ENCODE measurements at regions not wholly inside any gene's neighbourhood (a gene's known extent, or its start where the extent isn't known, plus 50 kb on each side); places are given as distances from the start of the nearest gene placed in this dataset.
"Not testable (repeated sequence)": the region's sequence is repeated elsewhere in the genome, so short reads cannot be mapped to it uniquely, and the experiment has no call there.

DNA sequence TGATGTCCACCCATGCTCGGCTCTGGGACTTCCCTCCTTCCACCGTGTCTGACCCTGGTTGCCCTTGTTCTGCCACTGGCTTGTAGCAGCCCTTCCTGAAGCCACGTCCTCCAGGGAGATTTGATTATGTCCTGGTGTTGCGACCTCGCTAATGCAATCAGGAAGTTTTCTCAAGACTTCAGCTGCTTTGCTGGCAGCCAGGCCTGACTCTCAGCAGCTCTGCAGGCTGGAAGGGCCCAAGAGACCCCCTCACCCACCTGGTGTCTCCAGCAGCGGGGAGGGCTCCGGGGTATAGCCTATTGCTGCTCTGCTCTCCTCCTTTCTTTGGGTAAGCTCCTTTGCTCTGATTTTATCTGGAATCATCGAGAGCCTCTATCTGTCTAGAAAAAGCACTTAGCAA lies 2882.8 kb downstream of the RPIA start:
- DNase-seq: not testable (repeated sequence)

DNA sequence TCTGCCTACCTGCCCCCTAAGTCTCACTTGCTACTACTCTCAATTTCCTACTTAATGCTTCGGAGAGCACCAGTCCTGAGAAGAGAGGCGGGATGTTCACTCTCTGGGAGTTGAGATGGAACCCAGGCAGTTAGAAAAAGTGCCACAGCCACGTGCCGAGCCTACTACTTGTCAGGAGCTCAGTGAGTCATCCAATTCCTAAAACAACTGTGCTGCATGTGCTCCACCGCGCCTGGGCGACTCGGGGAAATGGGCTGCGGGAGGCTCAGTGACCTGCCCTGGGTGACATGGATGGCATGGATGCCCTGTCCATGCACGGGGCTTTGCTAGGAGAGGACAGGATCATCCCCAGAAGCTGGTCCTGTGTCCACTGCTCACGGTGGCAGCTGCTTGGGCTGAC lies 2884.2 kb downstream of the RPIA start:
- DNase-seq: not testable (repeated sequence)

DNA sequence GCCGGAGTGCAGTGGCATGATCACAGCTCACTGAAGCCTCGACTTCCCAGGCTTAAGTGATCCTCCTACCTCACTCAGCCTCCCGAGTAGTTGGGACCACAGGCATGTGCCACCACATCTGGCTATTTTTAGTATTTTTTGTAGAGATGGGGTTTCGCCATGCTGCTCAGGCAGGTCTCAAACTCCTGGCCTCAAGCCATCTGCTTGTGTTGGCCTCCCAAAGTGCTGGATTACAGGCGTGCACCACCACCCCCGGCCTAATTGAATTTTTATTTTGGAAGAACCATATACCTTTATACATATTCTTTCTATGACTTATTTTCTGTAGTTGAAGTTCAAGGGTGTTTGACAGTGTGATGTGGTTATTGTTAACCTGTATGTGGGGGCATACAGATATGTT lies 2885.9 kb downstream of the RPIA start:
- not testable (repeated sequence) for DNase-seq

DNA sequence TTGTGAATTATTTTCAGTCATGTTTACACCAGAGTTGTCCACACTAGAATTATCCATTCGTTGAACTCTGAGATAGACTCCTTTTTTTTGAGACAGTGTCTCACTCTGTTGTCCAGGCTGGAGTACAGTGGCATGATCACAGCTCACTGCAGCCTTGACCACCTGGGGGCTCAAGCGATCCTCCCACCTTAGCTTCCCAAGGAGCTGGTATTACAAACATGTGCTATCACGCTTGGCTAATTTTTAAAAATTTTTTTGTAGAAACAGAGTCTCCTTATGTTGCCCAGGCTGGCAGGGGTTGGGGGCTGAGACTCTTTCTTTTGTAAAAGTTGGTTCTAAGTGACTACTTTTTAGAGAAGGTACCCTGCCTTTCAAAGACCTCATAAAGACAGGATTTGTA lies 2887.2 kb downstream of the RPIA start:
- not testable (repeated sequence) for DNase-seq

GRCh38 chr2:91579555-91579954 lies 2888.1 kb downstream of the RPIA start:
- DNase-seq: not testable (repeated sequence)

GRCh38 chr2:91580043-91580442 lies 2888.6 kb downstream of the RPIA start:
- not testable (repeated sequence) for DNase-seq

DNA sequence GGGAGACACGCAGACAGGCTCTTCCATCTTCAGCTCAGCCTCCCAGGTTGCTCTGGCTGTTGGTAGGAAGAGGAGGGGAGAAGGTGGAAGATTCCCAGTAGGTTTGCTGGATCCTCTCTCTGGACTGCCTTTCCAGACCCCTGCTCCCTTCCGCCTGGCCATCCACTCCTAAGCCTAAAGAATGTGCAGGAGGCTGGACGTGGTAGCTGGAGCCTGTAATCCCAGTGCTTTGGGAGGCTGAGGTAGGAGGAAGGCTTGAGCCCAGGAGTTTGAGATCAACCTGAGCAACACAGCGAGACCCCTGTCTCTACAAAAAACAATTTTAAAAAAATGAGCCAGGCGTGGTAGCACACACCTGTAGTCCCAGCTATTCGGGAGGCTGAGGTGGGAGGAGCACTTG lies 2895.6 kb downstream of the RPIA start:
- not testable (repeated sequence) for DNase-seq

- not testable (repeated sequence) for DNase-seq
Observed at GRCh38 chr2:91587908-91588535, 2896.5 kb downstream of the RPIA start.

DNA sequence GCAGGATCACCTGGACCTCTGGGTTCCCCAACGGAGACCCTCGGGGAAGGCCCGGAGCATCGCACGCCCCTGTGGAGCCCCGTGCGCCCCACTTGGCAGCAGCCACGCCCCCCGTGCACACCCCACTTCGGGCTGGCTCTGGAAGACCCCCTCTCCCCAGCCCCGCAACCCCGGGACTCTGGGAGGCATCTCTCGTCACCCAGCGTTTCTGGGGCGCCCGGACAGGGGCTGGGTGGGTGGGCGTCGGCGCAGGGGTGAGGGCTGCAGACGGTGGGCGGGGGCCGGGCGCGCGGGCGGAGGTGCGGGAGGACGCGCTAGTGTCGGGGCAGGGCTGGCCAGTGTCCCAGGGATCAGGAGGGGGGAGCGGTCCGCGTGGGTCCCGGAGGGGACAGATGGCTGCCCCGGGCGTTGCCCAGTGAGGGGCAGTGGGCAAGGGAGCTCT lies 2897.3 kb downstream of the RPIA start:
- not testable (repeated sequence) for DNase-seq

DNA sequence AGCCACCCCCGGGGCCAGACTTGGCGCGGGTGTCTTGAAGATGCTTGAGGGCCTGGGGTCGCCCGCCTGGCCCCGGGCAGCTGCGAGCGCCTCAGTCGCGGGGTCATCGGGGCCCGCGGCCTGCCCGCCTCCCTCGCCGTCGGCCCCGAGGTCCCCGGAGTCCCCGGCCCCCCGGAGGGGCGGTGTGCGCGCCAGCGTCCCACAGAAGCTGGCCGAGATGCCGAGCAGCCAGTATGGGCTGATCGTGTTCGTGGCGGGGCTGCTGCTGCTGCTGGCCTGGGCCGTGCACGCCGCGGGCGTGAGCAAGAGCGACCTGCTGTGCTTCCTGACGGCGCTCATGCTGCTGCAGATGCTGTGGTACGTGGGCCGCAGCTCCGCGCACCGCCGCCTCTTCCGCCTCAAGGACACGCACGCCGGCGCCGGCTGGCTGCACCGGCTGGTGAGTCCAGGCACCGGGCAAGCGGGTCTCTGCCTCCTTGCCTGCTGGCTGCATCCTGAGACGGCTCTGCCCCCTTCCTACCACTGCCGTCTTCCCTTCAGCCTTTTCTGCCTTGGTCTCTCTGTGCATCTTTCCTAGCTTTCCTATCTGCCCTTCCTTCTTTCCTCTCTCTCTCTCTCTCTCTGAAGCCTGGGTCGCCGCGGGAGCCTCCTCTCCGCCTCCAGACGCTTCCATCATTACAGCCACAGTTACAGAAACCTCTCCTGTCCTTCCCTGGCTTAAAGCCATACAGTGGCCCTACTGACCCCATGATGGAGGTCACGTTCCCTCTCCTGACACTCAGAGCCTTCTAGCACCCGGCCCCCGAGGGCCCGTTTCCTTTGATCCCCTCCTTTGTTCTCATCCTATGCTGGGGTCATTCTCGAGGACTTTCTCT lies 2898.2 kb downstream of the RPIA start:
- DNase-seq: peak; percentile 64

DNA sequence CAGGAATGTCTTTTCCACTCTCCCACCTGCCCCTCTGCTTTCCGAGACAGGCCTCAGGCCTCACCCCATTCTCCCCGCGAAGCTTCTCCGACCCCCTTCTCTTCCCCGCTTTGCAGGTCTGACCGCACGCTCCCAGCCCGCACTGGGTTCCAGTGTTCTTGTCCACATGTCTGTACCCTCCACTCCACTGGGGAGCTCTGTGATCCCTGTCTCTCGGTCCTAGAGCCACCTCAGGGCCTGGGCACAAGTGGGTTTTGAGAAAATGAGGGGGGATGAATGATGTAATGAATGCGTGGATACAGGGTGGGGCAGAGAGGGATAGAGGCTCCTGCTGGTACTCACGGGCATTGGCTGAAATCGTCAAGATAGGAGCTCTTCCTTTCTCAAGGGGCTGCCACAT lies 2898.9 kb downstream of the RPIA start:
- DNase-seq: not testable (repeated sequence)

- DNase-seq: not testable (repeated sequence)
Observed at GRCh38 chr2:91591066-91591465, 2899.6 kb downstream of the RPIA start.

GRCh38 chr2:91597436-91597835 lies 2906.0 kb downstream of the RPIA start:
- not testable (repeated sequence) for DNase-seq

DNA sequence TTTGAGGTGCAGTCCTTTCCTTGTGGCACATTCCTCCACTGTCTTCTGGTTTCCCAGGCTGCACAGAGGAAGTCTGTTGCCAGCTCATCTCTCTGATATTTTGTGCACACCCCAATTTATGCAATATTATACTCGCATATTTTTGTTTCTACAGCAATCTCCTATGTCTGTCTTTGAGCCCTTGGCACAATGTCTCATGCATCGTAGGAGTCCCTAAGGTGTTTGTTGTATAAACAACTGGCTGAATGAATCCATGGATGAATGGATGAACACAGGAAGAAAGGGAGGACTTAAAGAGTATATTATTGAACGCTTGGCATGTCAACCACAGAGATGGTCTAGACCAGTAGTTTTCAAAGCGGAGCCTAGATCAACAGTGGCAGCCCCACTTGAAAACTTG lies 2907.0 kb downstream of the RPIA start:
- not testable (repeated sequence) for DNase-seq

DNA sequence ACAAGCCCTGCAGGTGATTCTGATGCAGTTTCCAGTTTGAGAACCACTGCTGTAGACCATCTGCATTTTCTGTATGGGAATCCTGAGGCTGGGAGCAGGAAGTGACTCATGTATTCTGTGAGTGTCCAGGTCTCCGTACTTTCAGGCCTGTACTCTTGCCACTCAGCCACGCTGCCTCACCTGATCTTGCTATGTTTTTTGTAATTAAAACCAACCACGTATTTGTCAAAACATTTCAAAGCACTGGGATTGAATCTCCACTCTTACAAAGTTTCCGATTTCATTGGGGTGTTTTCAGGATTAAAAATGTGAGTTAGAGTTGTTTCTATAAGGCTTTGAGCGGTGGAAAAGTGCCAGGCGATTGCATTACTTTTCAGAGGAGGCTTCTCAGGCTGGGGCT lies 2907.5 kb downstream of the RPIA start:
- DNase-seq: not testable (repeated sequence)

DNA sequence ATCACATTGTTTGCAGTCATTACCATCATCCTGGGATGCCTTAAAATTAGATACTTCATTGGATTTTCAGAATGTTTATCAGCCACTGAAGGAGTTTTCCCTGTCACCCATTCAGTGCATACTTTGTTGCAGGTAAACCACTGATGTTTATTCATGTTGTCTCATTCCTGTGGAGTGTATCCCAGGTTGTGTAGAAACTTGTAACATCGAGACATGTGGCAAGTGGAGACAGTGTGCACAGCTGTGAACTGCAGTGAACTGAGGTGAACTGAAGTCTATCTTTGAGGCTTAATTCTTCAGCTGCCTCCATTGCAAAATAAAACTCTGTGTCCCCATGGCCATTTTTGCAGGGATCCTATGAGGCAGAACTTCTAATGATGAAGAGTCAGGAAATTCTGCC lies 2911.4 kb downstream of the RPIA start:
- DNase-seq: not testable (repeated sequence)

DNA sequence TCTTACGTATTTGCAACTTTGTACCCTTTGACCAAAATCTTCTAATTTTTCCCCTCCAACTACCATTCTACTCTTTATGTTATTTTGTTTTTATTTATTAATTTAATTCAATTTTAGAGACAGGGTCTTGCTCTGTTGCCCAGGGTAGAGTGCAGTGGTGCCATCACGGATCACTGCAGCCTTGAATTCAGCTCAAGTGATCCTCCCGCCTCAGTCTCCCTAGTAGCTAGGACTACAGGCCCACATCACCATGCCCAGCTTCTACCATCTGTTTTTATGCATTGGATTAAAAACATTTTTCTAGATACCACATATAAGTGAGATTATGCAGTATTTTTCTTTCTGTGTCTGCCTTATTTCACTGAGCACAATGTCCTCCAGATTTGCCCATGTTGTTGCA lies 2912.5 kb downstream of the RPIA start:
- DNase-seq: not testable (repeated sequence)

DNA sequence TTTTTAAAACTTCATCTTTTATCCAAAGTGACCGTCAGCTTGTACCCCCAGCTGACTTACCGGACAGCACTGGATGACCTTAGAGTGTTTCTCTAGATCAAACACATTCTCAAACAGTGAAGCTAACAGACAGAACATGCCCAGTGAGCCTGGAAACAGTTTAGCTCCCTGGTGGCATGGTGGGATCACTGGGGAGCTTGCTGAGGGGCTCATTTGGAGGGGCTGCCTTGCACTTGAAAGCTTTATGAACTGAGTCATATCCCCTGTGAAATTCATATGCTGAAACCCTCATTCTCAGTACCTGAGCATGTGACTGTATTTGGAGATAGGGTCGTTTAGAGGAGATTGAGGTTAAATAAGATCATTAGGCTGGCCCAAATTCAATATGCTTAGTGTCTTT lies 2913.2 kb downstream of the RPIA start:
- not testable (repeated sequence) for DNase-seq

- not testable (repeated sequence) for DNase-seq
Observed at GRCh38 chr2:91623739-91624138, 2932.3 kb downstream of the RPIA start.

- not testable (repeated sequence) for DNase-seq
Observed at GRCh38 chr2:91628471-91628870, 2937.0 kb downstream of the RPIA start.

DNA sequence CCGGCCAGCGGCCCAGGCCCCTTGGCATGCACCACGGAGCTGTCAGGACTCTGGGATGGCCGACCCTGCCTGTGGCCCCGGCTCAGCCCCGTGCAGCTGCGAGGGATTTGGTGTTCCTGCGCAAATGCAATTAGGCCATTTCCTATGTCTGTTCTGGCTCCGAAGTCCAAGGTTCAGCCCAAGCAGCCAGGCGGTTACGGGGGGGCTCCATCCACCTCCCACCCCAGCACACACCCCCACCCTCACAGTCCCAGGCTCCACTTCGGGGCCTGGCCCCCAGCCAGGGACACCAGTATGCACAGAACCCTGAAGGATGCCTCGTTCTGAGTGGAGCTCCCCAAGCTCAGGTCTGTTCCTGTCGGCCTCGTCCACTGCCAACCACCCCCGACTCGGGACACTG lies 2965.7 kb downstream of the RPIA start:
- peak; percentile 0 for DNase-seq

DNA sequence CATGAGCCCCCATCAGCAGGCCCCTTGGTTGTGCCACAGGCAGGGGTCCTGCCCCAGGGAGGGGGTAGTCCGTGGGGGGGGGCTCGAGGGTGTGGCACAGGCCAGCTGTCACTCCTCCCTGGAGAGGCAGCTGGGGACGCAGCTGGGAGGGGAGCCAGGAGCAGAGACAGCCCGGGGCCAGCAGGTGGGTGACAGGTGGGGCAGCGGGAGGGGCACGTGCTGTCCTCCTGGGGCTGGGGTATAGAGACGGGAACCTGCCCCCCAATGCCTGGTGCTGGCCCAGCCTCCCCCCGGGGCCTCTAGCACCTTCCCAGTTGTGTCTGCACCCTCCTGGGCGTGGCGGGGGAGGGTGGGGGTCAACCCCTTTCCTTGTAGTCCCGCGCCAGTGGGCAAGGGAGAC lies 2966.9 kb downstream of the RPIA start:
- not testable (repeated sequence) for DNase-seq

DNA sequence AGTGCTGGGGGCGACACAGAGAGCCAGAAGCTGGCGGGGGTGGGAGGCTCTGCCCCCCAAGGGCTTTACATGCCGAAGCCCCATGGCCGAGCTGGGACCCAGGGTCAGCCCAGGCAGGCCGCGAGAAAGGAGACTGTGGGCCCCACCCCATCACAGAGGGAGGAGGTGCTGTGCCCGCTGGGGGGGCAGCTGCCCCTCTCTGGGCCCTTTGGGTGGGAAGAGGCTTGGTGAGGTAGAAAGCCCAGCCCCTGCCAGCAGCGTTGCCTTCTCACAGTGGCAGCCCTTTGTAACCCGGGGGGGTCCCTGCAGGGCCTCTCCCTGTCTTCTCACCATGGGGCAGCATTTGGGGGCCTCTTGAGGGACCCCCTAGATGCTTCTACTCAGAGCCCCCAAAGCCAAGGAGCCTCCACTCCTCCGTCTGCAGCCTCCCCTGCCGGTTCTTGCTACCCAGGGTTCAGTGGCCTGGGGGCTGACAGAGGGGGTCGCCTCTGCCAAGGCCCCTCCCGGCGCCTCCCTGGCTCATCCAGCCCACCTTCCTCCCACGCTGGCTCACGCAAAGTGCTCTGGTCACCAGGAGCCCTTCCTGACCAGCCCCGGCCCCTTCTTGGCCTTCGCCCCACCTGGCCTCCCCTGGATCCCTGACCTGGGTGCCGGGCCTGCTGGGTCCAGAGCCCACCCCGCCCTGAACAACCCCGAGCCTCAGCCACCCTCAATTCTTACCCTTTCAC lies 2967.9 kb downstream of the RPIA start:
- not testable (repeated sequence) for DNase-seq

Data from retina (tissue), 1 donor.